ENCODE measurements at regions not wholly inside any gene's neighbourhood (a gene's known extent, or its start where the extent isn't known, plus 50 kb on each side); places are given as distances from the start of the nearest gene placed in this dataset.
"Not testable (repeated sequence)": the region's sequence is repeated elsewhere in the genome, so short reads cannot be mapped to it uniquely, and the experiment has no call there.

GRCh38 chr1:234780112-234780511 is 170.1 kb upstream of the IRF2BP2 start:
- no peak for DNase-seq

- not testable (repeated sequence) for DNase-seq
These were observed 169.6 kb upstream of the IRF2BP2 start for GRCh38 chr1:234779600-234779999.

- DNase-seq: no peak
These were observed 169.2 kb upstream of the IRF2BP2 start for GRCh38 chr1:234779160-234779538.

GRCh38 chr1:234778221-234779159 is 168.5 kb upstream of the IRF2BP2 start:
- peak in 1 of 3 donors; percentile 29 for DNase-seq

- no peak for DNase-seq
These were observed 167.9 kb upstream of the IRF2BP2 start for GRCh38 chr1:234777856-234778220.

- DNase-seq: peak in 1 of 3 donors; percentile 21
These were observed 167.2 kb upstream of the IRF2BP2 start for GRCh38 chr1:234776876-234777855.

GRCh38 chr1:234776256-234776875 is 166.4 kb upstream of the IRF2BP2 start:
- DNase-seq: no peak

- peak in 1 of 3 donors; percentile 19 for DNase-seq
These were observed 165.7 kb upstream of the IRF2BP2 start for GRCh38 chr1:234775477-234776246.

GRCh38 chr1:234774971-234775370 is 165.0 kb upstream of the IRF2BP2 start:
- DNase-seq: peak in 1 of 3 donors; percentile 9

- no peak for DNase-seq
These were observed 164.1 kb upstream of the IRF2BP2 start for GRCh38 chr1:234773936-234774677.

GRCh38 chr1:234772345-234773147 is 162.6 kb upstream of the IRF2BP2 start:
- DNase-seq: peak; percentile 55 to 96 (median 60)

- DNase-seq: no peak
These were observed 161.8 kb upstream of the IRF2BP2 start for GRCh38 chr1:234771642-234772344.

GRCh38 chr1:234770924-234771540 is 161.1 kb upstream of the IRF2BP2 start:
- DNase-seq: no peak

- DNase-seq: no peak
These were observed 160.2 kb upstream of the IRF2BP2 start for GRCh38 chr1:234769986-234770795.

GRCh38 chr1:234769284-234769985 is 159.5 kb upstream of the IRF2BP2 start:
- no peak for DNase-seq

- DNase-seq: no peak
These were observed 158.7 kb upstream of the IRF2BP2 start for GRCh38 chr1:234768569-234769283.
